ENCODE measurements at regions not wholly inside any gene's neighbourhood (a gene's known extent, or its start where the extent isn't known, plus 50 kb on each side); places are given as distances from the start of the nearest gene placed in this dataset.

GRCh38 chr2:100722125-100722524, 97.8 kb upstream of the NPAS2 start:
- TF ChIP-seq CTCF (IDR thresholded peaks at IDR 0.05; ENCODE audit: low read depth, low read length, missing input control) (no peak), SP1 (IDR thresholded peaks at IDR 0.05) (no peak), JUND (IDR thresholded peaks at IDR 0.05) (no peak), EGR1 (IDR thresholded peaks at IDR 0.05; ENCODE audit: low read depth in 2 of 2) (no peak), ZBTB33 (IDR thresholded peaks at IDR 0.05) (no peak), RAD21 (IDR thresholded peaks at IDR 0.05) (no peak), ATF3 (IDR thresholded peaks at IDR 0.05) (no peak), YY1 (IDR thresholded peaks at IDR 0.05) (no peak), FOXA1 (IDR thresholded peaks at IDR 0.05) (no peak), TAF1 (conservative IDR thresholded peaks at IDR 0.05) (no peak)
- TF ChIP-seq, protein P1, sequence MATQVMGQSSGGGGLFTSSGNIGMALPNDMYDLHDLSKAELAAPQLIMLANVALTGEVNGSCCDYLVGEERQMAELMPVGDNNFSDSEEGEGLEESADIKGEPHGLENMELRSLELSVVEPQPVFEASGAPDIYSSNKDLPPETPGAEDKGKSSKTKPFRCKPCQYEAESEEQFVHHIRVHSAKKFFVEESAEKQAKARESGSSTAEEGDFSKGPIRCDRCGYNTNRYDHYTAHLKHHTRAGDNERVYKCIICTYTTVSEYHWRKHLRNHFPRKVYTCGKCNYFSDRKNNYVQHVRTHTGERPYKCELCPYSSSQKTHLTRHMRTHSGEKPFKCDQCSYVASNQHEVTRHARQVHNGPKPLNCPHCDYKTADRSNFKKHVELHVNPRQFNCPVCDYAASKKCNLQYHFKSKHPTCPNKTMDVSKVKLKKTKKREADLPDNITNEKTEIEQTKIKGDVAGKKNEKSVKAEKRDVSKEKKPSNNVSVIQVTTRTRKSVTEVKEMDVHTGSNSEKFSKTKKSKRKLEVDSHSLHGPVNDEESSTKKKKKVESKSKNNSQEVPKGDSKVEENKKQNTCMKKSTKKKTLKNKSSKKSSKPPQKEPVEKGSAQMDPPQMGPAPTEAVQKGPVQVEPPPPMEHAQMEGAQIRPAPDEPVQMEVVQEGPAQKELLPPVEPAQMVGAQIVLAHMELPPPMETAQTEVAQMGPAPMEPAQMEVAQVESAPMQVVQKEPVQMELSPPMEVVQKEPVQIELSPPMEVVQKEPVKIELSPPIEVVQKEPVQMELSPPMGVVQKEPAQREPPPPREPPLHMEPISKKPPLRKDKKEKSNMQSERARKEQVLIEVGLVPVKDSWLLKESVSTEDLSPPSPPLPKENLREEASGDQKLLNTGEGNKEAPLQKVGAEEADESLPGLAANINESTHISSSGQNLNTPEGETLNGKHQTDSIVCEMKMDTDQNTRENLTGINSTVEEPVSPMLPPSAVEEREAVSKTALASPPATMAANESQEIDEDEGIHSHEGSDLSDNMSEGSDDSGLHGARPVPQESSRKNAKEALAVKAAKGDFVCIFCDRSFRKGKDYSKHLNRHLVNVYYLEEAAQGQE (IDR thresholded peaks at IDR 0.05), result no peak
